ENCODE measurements at regions not wholly inside any gene's neighbourhood (a gene's known extent, or its start where the extent isn't known, plus 50 kb on each side); places are given as distances from the start of the nearest gene placed in this dataset.

GRCh38 chr16:87186876-87187533, 130.2 kb downstream of the C16orf95 start:
- 74 to 81% (median 78%) methylated on average over 11 of the region's 11 CpGs for WGBS, 4 donors
- no peak for TF ChIP-seq CTCF (IDR thresholded peaks at IDR 0.05)
- TF ChIP-seq POLR2A (IDR thresholded peaks at IDR 0.05) = no peak

GRCh38 chr16:87188104-87188503, 129.1 kb downstream of the C16orf95 start:
- Histone ChIP-seq H3K9me3 (peaks cover 0 to 21% (median 13%) of the 10 kb centered on the region in 12 donors), H3K4me1 (no peaks in the 10 kb centered on the region), H3K27ac (no peak overlapping the region), H3K36me3 (no peaks in the 10 kb centered on the region), H3K27me3 (no peaks in the 10 kb centered on the region), H3K4me3 (no peak overlapping the region)
- TF ChIP-seq POLR2A (IDR thresholded peaks at IDR 0.05) (no peak), CTCF (IDR thresholded peaks at IDR 0.05) (no peak)
- DNase-seq = no peak
- intact Hi-C loops (cut with DNase I) = loop anchor here in 1 of 10 donors (10.0 kb wide), 1 partner anchor 623 kb away; the partner anchor contains the start of gene FOXC2
- ATAC-seq = no peak
- 91 to 97% (median 94%) methylated on average over 8 of the region's 8 CpGs for WGBS, 4 donors

More at GRCh38 chr16:87186876-87187533, 130.2 kb downstream of the C16orf95 start:
- H3K27me3 ChIP-seq = no peaks in the 10 kb centered on the region
- intact Hi-C loops (cut with DNase I) = loop anchor here in 1 of 10 donors (10.0 kb wide), 1 partner anchor 622 kb away; the partner anchor contains the start of gene FOXC2
- no peak overlapping the region for H3K27ac ChIP-seq
- no peak overlapping the region for H3K4me3 ChIP-seq
- ATAC-seq (peak in 1 of 4 donors; percentile 12), DNase-seq (no peak)
- no peaks in the 10 kb centered on the region for H3K4me1 ChIP-seq
- peaks cover 0 to 21% (median 13%) of the 10 kb centered on the region in 12 donors for H3K9me3 ChIP-seq
- H3K36me3 ChIP-seq = no peaks in the 10 kb centered on the region

- Histone ChIP-seq H3K4me3 (no peak overlapping the region), H3K36me3 (no peaks in the 10 kb centered on the region), H3K4me1 (no peaks in the 10 kb centered on the region), H3K27ac (no peak overlapping the region), H3K27me3 (no peaks in the 10 kb centered on the region), H3K9me3 (peaks cover 0 to 21% (median 13%) of the 10 kb centered on the region in 12 donors)
- no peak for TF ChIP-seq POLR2A (IDR thresholded peaks at IDR 0.05)
- TF ChIP-seq CTCF (IDR thresholded peaks at IDR 0.05) = no peak
- no peak for ATAC-seq
- no peak for DNase-seq
- whole genome bisulfite sequencing, 4 donors = 93 to 97% (median 95%) methylated on average over 8 of the region's 8 CpGs
- intact Hi-C loops (cut with DNase I) = loop anchor here in 1 of 10 donors (10.0 kb wide), 1 partner anchor 625 kb away; the partner anchor contains the start of gene FOXC2
Observed at GRCh38 chr16:87189426-87189825, 127.8 kb downstream of the C16orf95 start.

DNA sequence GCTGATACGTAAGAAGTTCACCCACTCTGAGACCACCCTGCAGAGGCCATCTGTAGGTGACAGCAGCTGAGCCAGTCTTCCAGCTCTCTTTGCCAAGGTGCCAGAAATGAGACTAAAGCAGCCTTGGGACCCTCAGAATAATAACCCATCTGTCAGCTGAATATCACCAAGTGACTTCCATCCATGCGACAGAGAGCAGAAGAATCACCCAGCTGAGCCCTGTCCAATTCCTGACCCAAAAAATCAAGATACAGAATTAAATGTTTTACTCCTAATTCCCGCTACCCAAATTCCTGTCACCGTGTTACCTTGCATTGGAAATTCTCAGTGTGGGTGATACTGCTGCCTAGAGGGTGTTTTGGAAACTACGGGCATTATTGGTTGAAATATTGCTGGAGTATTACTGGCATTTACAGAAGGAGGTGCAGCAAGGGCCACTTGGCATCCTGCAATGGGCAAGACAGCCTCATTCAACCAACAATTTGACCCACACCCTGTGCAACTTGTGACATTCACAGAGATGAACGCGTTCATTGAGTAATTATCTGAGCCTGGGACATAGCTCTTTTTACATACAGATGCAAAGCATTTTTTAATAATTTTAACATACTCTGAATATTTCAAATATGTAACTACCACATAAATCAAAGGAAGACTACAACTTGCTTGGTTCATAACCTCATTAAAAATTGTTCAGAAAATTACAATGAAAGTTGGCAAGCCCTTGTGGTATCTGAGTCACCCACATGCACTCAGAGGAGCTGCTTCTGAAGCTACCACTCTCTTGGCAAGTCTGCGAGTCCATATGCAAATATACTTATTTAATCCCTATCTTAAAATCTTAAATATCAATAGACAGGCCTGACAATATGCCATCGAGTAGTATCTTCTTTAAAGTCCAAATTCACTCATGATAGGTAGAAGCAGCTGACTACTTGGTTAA, 126.6 kb downstream of the C16orf95 start:
- ATAC-seq (no peak), DNase-seq (no peak)
- Histone ChIP-seq H3K4me1 (no peaks in the 10 kb centered on the region), H3K36me3 (no peaks in the 10 kb centered on the region), H3K4me3 (no peak overlapping the region), H3K27ac (no peak overlapping the region), H3K9me3 (peaks cover 0 to 21% (median 13%) of the 10 kb centered on the region in 12 donors), H3K27me3 (no peaks in the 10 kb centered on the region)
- 91 to 96% (median 92%) methylated on average over 9 of the region's 9 CpGs for WGBS, 4 donors
- no peak for TF ChIP-seq POLR2A (IDR thresholded peaks at IDR 0.05)
- TF ChIP-seq CTCF (IDR thresholded peaks at IDR 0.05) = no peak
- intact Hi-C loops (cut with DNase I) = no loop called here

Data from heart left ventricle (tissue), 16 donors.